ENCODE measurements at regions not wholly inside any gene's neighbourhood (a gene's known extent, or its start where the extent isn't known, plus 50 kb on each side); places are given as distances from the start of the nearest gene placed in this dataset.

- Mint-ChIP-seq H3K4me3 (no peak overlapping the region), H3K27ac (no peak overlapping the region), H3K4me1 (peaks cover 3% of the 10 kb centered on the region), H3K27me3 (no peaks in the 10 kb centered on the region), H3K9me3 (no peaks in the 10 kb centered on the region), H3K36me3 (ENCODE audit: low read depth) (no peaks in the 10 kb centered on the region)
- no peak for ATAC-seq (replicated peaks)
Observed at GRCh38 chr6:124877468-124877867, 84.8 kb upstream of the RNF217 start.

DNA sequence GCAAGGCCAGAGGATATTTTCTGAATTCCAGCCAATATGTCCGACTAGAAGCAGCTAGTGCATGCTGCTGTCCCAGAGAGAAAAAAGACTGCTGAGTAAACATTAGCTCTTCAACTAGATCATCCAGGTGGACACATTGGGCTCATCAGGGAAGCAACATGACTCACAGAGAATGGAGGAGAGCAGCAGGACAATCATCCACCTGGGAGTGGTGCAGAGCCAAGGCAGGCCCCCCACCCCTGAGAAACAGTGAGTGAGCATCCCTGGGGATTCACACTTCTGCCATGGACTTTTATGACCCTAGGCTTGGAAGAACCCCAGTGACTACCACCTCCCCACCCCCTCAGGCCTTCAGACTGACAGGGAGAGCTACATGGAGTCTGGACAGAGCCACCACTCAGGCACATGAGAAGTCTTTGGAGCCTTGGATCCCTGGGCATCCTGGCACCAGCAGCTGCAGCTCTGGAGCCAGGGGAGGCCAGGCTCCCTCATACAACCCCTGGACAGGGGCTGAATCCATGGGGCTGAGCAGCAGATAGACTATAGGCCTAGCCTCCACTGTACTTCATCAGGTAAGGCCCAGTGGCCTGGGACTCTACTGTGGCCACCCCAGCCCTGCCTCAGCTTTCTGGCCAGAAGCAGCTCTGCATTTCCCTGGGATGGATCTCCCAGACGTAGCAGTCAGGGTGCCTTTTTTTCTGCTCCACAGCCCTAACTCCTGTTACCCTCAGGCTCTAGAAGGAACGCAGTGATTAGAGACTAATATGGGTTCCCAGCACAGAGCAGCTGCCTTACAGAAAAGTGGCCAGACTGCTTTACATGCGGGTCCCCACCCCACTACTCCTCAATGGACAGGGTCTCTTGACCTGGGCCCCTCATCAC, 82.9 kb upstream of the RNF217 start:
- H3K36me3 Mint-ChIP-seq (ENCODE audit: low read depth), result no peaks in the 10 kb centered on the region
- ATAC-seq (replicated peaks), result no peak
- H3K27ac Mint-ChIP-seq, result no peak overlapping the region
- H3K4me3 Mint-ChIP-seq, result no peak overlapping the region
- H3K9me3 Mint-ChIP-seq, result no peaks in the 10 kb centered on the region
- H3K27me3 Mint-ChIP-seq, result no peaks in the 10 kb centered on the region
- H3K4me1 Mint-ChIP-seq, result peaks cover 4% of the 10 kb centered on the region

- peaks cover 4% of the 10 kb centered on the region for H3K4me1 Mint-ChIP-seq
- ATAC-seq (replicated peaks), result no peak
- no peak overlapping the region for H3K4me3 Mint-ChIP-seq
- no peak overlapping the region for H3K27ac Mint-ChIP-seq
- H3K27me3 Mint-ChIP-seq, result no peaks in the 10 kb centered on the region
- H3K9me3 Mint-ChIP-seq, result no peaks in the 10 kb centered on the region
- H3K36me3 Mint-ChIP-seq (ENCODE audit: low read depth), result no peaks in the 10 kb centered on the region
Observed at GRCh38 chr6:124879992-124880355, 82.3 kb upstream of the RNF217 start.

DNA sequence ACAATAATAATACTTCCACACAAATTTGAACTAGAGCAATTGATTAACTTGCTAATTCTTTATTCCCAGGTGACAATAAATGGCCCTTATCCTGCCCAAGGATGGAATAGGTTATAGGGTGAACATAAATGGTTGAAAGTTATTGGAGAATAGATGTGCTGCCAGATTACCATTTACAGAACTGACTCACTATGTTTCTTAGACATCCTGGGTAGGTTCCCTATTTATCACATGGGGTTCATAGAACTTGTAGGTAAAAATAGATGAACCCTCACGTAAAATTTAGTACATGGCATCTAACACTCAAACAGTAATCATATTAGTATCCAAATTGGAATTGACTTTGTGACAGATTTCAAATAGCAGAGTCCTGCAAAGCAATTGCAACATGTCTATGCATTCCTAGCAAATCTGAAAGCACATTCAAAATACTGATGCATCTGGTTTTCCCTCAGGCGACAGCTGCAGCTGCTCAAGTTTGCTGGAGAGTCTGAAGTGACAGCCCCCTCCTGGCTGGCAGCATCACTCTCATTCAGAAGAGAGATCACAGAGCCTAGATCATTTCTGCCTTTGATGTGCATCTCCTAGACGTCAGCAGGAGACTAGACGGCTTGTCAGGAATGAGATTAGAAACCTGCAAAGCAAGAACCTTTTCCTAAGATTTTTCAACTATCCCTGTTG, 80.2 kb upstream of the RNF217 start:
- ATAC-seq (replicated peaks), result no peak
- H3K4me3 Mint-ChIP-seq, result no peak overlapping the region
- H3K36me3 Mint-ChIP-seq (ENCODE audit: low read depth), result no peaks in the 10 kb centered on the region
- H3K27me3 Mint-ChIP-seq, result no peaks in the 10 kb centered on the region
- no peak overlapping the region for H3K27ac Mint-ChIP-seq
- H3K4me1 Mint-ChIP-seq, result peaks cover 4% of the 10 kb centered on the region
- no peaks in the 10 kb centered on the region for H3K9me3 Mint-ChIP-seq

GRCh38 chr6:124882579-124883393, 79.5 kb upstream of the RNF217 start:
- H3K36me3 Mint-ChIP-seq (ENCODE audit: low read depth), result no peaks in the 10 kb centered on the region
- H3K4me1 Mint-ChIP-seq, result peaks cover 4% of the 10 kb centered on the region
- H3K27me3 Mint-ChIP-seq, result no peaks in the 10 kb centered on the region
- ATAC-seq (replicated peaks), result no peak
- no peaks in the 10 kb centered on the region for H3K9me3 Mint-ChIP-seq
- H3K27ac Mint-ChIP-seq, result no peak overlapping the region
- H3K4me3 Mint-ChIP-seq, result no peak overlapping the region

GRCh38 chr6:124885171-124885570, 77.1 kb upstream of the RNF217 start:
- Mint-ChIP-seq H3K36me3 (ENCODE audit: low read depth) (no peaks in the 10 kb centered on the region), H3K27me3 (no peaks in the 10 kb centered on the region), H3K27ac (no peak overlapping the region), H3K4me1 (peaks cover 15% of the 10 kb centered on the region), H3K4me3 (no peak overlapping the region), H3K9me3 (no peaks in the 10 kb centered on the region)
- ATAC-seq (replicated peaks), result no peak

- Mint-ChIP-seq H3K36me3 (ENCODE audit: low read depth) (no peaks in the 10 kb centered on the region), H3K9me3 (no peaks in the 10 kb centered on the region), H3K27ac (peak overlapping the region; percentile 37), H3K27me3 (no peaks in the 10 kb centered on the region), H3K4me3 (peak overlapping the region; percentile 62), H3K4me1 (peaks cover 11% of the 10 kb centered on the region)
- no peak for ATAC-seq (replicated peaks)
Observed at GRCh38 chr6:124887872-124888580, 74.2 kb upstream of the RNF217 start.

DNA sequence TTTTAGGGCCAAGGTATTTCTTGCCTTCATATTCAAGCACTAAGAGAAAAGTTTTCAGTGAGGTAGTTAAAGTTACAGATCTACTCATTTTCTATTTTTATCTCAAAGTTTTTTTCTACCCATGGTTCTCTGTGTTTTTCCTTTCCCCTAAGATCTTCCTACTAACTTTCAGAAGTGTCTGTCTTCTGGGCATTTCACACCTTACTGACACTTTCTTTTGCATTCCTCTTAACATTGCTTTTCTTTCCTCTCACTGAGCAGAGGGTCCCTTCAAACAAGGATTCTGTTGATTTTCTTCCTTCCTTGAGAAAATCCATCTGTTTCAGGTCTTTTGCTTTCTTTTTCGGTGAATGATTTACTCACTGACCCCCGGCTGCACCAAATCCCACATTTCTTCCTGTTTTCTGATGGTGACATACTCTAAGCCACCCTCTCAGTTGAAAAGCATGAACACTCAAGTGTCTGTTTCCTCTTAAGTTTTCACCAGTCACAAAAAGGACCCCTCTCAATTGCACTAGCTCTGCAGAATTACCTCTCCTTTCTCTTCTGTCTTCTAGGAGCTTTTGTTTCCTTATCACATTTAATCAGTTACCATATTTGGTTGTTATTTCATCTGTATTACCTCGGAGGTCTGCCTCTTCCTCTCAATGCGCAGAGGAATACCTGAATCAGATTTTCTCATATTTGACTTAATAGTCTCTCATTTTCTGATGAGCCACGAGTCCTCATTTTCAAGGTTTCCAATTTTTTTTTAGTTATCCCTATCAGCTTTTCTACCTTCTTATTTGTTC, 73.5 kb upstream of the RNF217 start:
- peak overlapping the region; percentile 62 for H3K4me3 Mint-ChIP-seq
- peak overlapping the region; percentile 37 for H3K27ac Mint-ChIP-seq
- peak; percentile 21 for ATAC-seq (replicated peaks)
- peaks cover 11% of the 10 kb centered on the region for H3K4me1 Mint-ChIP-seq
- H3K9me3 Mint-ChIP-seq, result no peaks in the 10 kb centered on the region
- no peaks in the 10 kb centered on the region for H3K36me3 Mint-ChIP-seq (ENCODE audit: low read depth)
- no peaks in the 10 kb centered on the region for H3K27me3 Mint-ChIP-seq

- Mint-ChIP-seq H3K27me3 (no peaks in the 10 kb centered on the region), H3K4me1 (no peaks in the 10 kb centered on the region), H3K36me3 (ENCODE audit: low read depth) (no peaks in the 10 kb centered on the region), H3K4me3 (no peak overlapping the region), H3K27ac (no peak overlapping the region), H3K9me3 (no peaks in the 10 kb centered on the region)
- no peak for ATAC-seq (replicated peaks)
Observed at GRCh38 chr6:124901084-124901483, 61.2 kb upstream of the RNF217 start.

GRCh38 chr6:124903797-124904196, 58.4 kb upstream of the RNF217 start:
- Mint-ChIP-seq H3K27me3 (no peaks in the 10 kb centered on the region), H3K4me1 (no peaks in the 10 kb centered on the region), H3K9me3 (no peaks in the 10 kb centered on the region), H3K27ac (no peak overlapping the region), H3K36me3 (ENCODE audit: low read depth) (no peaks in the 10 kb centered on the region), H3K4me3 (no peak overlapping the region)
- no peak for ATAC-seq (replicated peaks)

DNA sequence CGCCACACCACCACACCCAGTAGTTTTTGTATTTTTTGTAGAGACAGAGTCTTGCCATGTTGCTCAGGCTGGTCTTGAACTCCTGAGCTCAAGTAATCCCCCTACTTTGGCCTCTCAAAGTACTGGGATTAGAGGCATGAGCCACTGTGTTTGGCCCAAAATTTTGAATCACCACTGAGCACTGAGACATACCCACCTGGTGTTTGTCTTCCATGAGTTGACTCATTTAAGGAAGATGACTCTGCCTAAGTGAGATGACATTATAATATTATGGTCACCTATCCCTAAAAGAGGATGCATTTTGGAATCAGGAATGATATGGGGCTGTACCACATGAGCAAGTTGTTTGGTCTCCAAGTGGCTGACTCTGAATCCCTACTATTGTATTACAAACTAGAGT, 54.6 kb upstream of the RNF217 start:
- no peaks in the 10 kb centered on the region for H3K9me3 Mint-ChIP-seq

More for the DNA sequence above, 54.6 kb upstream of the RNF217 start:
- no peaks in the 10 kb centered on the region for H3K27me3 Mint-ChIP-seq
- no peaks in the 10 kb centered on the region for H3K36me3 Mint-ChIP-seq (ENCODE audit: low read depth)
- ATAC-seq (replicated peaks), result peak; percentile 38
- H3K27ac Mint-ChIP-seq, result no peak overlapping the region
- no peaks in the 10 kb centered on the region for H3K4me1 Mint-ChIP-seq
- H3K4me3 Mint-ChIP-seq, result no peak overlapping the region
